Prostate gland (tissue), 2 donors: ENCODE measurements at regions not wholly inside any gene's neighbourhood (a gene's known extent, or its start where the extent isn't known, plus 50 kb on each side); places are given as distances from the start of the nearest gene placed in this dataset.

Source experiments
- DNase-seq: peaks from one replicate; pipeline ENCODE4 v3.0.0-alpha.2; 2019; ENCODE audit warnings: low spot score
- H3K27ac ChIP-seq, 2 donors: fragments of 200-600 bp; sonication (generic); 2 replicates each; pipeline ENCODE4 v1.5.1; 2017 to 2019
- H3K27me3 ChIP-seq: fragments of 200-600 bp; sonication (generic); replicated peaks from 2 replicates; pipeline ENCODE4 v1.5.1; 2019; ENCODE audit not compliant: insufficient read depth
- H3K36me3 ChIP-seq, 2 donors: fragments of 200-600 bp; sonication (generic); 1 replicate in 1 of 2; 2 replicates in 1 of 2; pipeline versions ENCODE4 v1.5.1 to v1.8.1; 2017 to 2019
- H3K4me1 ChIP-seq: fragments of 200-600 bp; sonication (generic); replicated peaks from 2 replicates; pipeline ENCODE4 v1.5.1; 2019
- H3K4me3 ChIP-seq, 2 donors: fragments of 200-600 bp; sonication (generic); 2 replicates each; pipeline ENCODE4 v1.5.1; 2017 to 2019
- H3K9me3 ChIP-seq: fragments of 200-600 bp; sonication (generic); 2 replicates; pipeline ENCODE4 v1.5.1; 2017
- POLR2A ChIP-seq: fragments of 450-650 bp; IDR thresholded peaks from one replicate; pipeline ENCODE4 v1.6.1; 2016; ENCODE audit warnings: antibody characterized with exemption, mild to moderate bottlenecking
- POLR2AphosphoS5 ChIP-seq: sonication (generic); formaldehyde crosslinking; IDR thresholded peaks from one replicate; pipeline ENCODE4 v1.6.1; 2017; ENCODE audit warnings: antibody characterized with exemption
- WGBS: methylation state at CpG from one replicate; pipeline ENCODE4 v1.1.5; 2018; 5-methylcytosine and 5-hydroxymethylcytosine counted together
- intact Hi-C: fragments of 100-400 bp; cut with DNase I; formaldehyde crosslinking; loops from one replicate; pipeline ENCODE4 v1.14.2; 2022
- TF ChIP-seq, protein P1 (sequence below), 4 experiments: fragments of 200-600 bp in 2 of 4; fragments of 450-650 bp in 2 of 4; sonication (generic) in 2 of 4; IDR thresholded peaks; 1 replicate in 3 of 4; 2 replicates in 1 of 4; pipeline ENCODE4 v1.5.1; 2016 to 2019; ENCODE audit warnings: antibody characterized with exemption in 4 of 4, mild to moderate bottlenecking in 2 of 4, moderate library complexity in 2 of 4

DNA sequence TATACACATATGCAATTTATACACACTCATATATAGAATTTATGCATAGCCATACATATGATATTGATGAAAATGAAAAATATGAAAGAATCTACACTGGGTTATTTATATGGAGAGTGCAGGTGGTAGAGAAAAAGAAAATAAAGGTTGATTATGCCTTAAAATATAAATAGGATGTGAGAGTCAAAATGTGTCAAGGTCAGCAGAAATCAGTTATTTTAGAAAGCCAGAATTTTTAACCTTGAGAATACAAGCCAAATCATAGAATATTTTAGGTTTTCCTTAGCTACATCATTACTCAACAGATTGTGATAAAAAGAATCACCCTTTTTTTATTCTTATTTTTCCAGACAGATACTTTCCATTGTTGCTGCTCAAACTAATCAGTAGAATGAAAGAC is 146.2 kb downstream of the SLC6A15 start:
- no peaks in the 10 kb centered on the region for H3K36me3 ChIP-seq
- no peaks in the 10 kb centered on the region for H3K27me3 ChIP-seq
- DNase-seq: no peak
- H3K4me1 ChIP-seq: no peaks in the 10 kb centered on the region
- TF ChIP-seq, protein P1, sequence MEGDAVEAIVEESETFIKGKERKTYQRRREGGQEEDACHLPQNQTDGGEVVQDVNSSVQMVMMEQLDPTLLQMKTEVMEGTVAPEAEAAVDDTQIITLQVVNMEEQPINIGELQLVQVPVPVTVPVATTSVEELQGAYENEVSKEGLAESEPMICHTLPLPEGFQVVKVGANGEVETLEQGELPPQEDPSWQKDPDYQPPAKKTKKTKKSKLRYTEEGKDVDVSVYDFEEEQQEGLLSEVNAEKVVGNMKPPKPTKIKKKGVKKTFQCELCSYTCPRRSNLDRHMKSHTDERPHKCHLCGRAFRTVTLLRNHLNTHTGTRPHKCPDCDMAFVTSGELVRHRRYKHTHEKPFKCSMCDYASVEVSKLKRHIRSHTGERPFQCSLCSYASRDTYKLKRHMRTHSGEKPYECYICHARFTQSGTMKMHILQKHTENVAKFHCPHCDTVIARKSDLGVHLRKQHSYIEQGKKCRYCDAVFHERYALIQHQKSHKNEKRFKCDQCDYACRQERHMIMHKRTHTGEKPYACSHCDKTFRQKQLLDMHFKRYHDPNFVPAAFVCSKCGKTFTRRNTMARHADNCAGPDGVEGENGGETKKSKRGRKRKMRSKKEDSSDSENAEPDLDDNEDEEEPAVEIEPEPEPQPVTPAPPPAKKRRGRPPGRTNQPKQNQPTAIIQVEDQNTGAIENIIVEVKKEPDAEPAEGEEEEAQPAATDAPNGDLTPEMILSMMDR (IDR thresholded peaks at IDR 0.05): no peak
- TF ChIP-seq POLR2AphosphoS5 (no peak), POLR2A (no peak)
- H3K9me3 ChIP-seq: no peaks in the 10 kb centered on the region
- H3K27ac ChIP-seq: no peak overlapping the region
- no peak overlapping the region for H3K4me3 ChIP-seq
- intact Hi-C loops: no loop called here

DNA sequence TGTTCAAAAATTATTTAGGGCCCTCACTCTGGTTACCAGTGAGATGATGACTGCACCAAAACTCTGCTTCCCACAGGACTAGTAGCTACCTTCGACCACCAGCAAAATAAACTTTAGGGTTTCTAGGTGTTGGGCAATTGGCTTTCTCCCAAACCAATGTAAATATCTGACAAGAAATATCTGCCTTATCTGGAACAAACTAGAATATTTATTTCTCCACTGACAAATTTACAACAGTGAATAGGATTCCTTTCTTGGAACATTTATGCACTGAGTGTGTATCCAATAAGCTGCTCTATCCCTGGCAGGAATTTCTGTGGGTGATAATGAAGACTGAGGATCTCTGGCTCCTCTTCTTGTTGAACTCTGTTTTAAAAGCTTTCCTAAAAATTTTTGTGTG is 148.6 kb downstream of the SLC6A15 start:
- WGBS: 24% methylated on average over 1 of the region's 1 CpG

DNA sequence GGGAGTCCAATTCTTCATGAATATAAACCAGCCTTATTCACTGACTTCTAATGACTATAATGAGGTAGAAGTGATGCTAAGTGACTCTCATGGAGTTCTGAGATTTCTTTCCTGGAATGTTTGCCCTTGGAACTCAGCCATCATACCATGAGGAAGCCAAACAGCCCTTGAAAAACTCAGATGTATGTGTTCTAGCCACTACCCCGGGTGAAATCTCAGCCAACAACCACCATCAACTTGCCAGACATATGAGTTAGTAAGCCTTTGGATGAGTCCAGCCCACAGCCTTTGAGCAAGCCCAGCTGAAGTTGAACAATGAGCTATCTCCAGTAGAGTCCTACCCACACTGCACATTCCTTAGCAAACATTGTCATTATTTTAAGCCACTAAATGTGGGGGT is 149.5 kb downstream of the SLC6A15 start:
- Histone ChIP-seq H3K4me1 (no peaks in the 10 kb centered on the region), H3K9me3 (no peaks in the 10 kb centered on the region), H3K4me3 (no peak overlapping the region), H3K27me3 (no peaks in the 10 kb centered on the region), H3K27ac (no peak overlapping the region), H3K36me3 (no peaks in the 10 kb centered on the region)
- WGBS: 38% methylated on average over 1 of the region's 1 CpG
- intact Hi-C loops: no loop called here
- TF ChIP-seq POLR2A (no peak), POLR2AphosphoS5 (no peak)
- TF ChIP-seq, protein P1 (IDR thresholded peaks at IDR 0.05): no peak
- no peak for DNase-seq

More for the DNA sequence above, 148.6 kb downstream of the SLC6A15 start:
- no peaks in the 10 kb centered on the region for H3K4me1 ChIP-seq
- H3K27me3 ChIP-seq: no peaks in the 10 kb centered on the region
- H3K9me3 ChIP-seq: no peaks in the 10 kb centered on the region
- H3K4me3 ChIP-seq: no peak overlapping the region
- no peak overlapping the region for H3K27ac ChIP-seq
- intact Hi-C loops: no loop called here
- no peaks in the 10 kb centered on the region for H3K36me3 ChIP-seq
- TF ChIP-seq POLR2A: no peak
- TF ChIP-seq POLR2AphosphoS5: no peak
- TF ChIP-seq, protein P1 (IDR thresholded peaks at IDR 0.05): no peak
- no peak for DNase-seq

DNA sequence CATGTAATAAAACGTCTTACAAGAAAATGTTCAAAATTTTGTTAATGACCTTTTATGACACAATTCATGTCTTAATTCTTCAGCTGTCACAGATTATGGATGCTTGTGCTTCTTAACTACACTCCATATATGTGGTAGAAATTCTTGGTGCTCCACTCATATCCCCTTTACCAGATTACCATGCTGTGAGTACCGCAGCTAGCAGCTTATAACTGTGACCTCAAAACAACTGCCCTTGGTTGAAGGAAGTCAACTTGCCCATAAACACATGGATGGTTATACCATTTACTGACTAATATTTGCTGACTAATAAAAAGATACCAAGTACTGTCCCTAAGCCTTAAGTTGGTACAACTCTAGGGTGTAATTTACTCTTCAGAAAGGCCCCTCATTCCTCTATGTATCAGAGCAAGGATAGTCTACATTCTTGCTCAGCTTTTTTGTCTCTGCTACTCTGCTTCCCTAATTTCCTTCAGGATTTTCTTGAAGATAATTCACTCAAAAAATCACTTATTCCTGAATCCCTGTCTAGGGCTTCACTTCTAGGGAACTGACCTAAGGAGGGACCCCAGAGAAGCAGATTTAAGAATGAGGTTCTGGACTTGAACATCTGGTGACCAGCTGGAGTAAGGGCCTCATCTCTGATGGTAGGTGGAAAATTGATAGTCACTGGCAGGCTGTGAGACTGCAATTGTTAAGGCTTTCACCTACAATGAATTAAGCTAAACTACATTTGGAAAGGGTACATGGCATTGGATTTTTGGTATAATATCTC is 152.3 kb downstream of the SLC6A15 start:
- intact Hi-C loops: no loop called here
- H3K4me3 ChIP-seq: no peak overlapping the region
- H3K27me3 ChIP-seq: no peaks in the 10 kb centered on the region
- DNase-seq: no peak
- no peaks in the 10 kb centered on the region for H3K4me1 ChIP-seq
- TF ChIP-seq POLR2AphosphoS5 (no peak), POLR2A (no peak)
- TF ChIP-seq, protein P1 (IDR thresholded peaks at IDR 0.05): no peak
- H3K36me3 ChIP-seq: no peaks in the 10 kb centered on the region
- H3K9me3 ChIP-seq: no peaks in the 10 kb centered on the region
- WGBS: 48% methylated on average over 2 of the region's 2 CpGs
- H3K27ac ChIP-seq: no peak overlapping the region

DNA sequence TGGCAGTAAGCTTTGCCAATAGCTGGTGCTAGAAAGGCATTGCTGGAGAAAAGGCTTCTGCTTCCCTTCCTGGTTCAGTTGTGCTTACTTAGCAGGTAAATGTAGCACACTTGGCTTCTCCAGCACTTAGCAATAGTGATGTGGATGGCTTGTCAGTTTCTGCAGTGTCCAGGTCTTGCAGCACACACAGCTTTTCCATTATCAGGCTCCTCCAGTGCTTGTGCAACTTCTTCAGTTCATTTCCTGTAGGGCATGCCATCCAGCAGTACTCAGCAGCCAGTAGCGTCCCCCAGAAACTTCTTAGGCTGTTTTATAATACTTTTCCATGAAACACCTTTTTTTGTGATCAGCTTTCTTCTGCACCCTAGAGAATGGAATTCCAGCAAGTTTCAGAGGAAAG is 154.6 kb downstream of the SLC6A15 start:
- Histone ChIP-seq H3K4me3 (no peak overlapping the region), H3K36me3 (no peaks in the 10 kb centered on the region), H3K9me3 (no peaks in the 10 kb centered on the region), H3K27ac (no peak overlapping the region), H3K27me3 (no peaks in the 10 kb centered on the region), H3K4me1 (no peaks in the 10 kb centered on the region)
- TF ChIP-seq, protein P1 (IDR thresholded peaks at IDR 0.05): no peak
- TF ChIP-seq POLR2A (no peak), POLR2AphosphoS5 (no peak)
- 76% methylated on average over 1 of the region's 1 CpG for whole genome bisulfite sequencing
- intact Hi-C loops: no loop called here
- no peak for DNase-seq
